ENCODE measurements at regions not wholly inside any gene's neighbourhood (a gene's known extent, or its start where the extent isn't known, plus 50 kb on each side); places are given as distances from the start of the nearest gene placed in this dataset.

- DNase-seq (ENCODE audit: low read depth): no peak
- no peak for TF ChIP-seq CTCF (conservative IDR thresholded peaks at IDR 0.05; ENCODE audit: low read length)
- no peak overlapping the region for H3K4me3 ChIP-seq (ENCODE audit: low read length)
Observed at GRCh38 chrX:10811111-10811510, 190.7 kb upstream of the MID1 start.

GRCh38 chrX:10813761-10814160 is 193.4 kb upstream of the MID1 start:
- no peak for DNase-seq (ENCODE audit: low read depth)
- TF ChIP-seq CTCF (conservative IDR thresholded peaks at IDR 0.05; ENCODE audit: low read length): no peak
- H3K4me3 ChIP-seq (ENCODE audit: low read length): no peak overlapping the region

- no peak overlapping the region for H3K4me3 ChIP-seq (ENCODE audit: low read length)
- DNase-seq (ENCODE audit: low read depth): no peak
- TF ChIP-seq CTCF (conservative IDR thresholded peaks at IDR 0.05; ENCODE audit: low read length): no peak
Observed at GRCh38 chrX:10818651-10819050, 198.3 kb upstream of the MID1 start.

GRCh38 chrX:10819973-10820372 is 199.6 kb upstream of the MID1 start:
- TF ChIP-seq CTCF (conservative IDR thresholded peaks at IDR 0.05; ENCODE audit: low read length): no peak
- no peak overlapping the region for H3K4me3 ChIP-seq (ENCODE audit: low read length)
- no peak for DNase-seq (ENCODE audit: low read depth)

- TF ChIP-seq CTCF (conservative IDR thresholded peaks at IDR 0.05; ENCODE audit: low read length): no peak
- no peak overlapping the region for H3K4me3 ChIP-seq (ENCODE audit: low read length)
- DNase-seq (ENCODE audit: low read depth): no peak
Observed at GRCh38 chrX:10821293-10821692, 200.9 kb upstream of the MID1 start.

- no peak for DNase-seq (ENCODE audit: low read depth)
- H3K4me3 ChIP-seq (ENCODE audit: low read length): no peak overlapping the region
- no peak for TF ChIP-seq CTCF (conservative IDR thresholded peaks at IDR 0.05; ENCODE audit: low read length)
Observed at GRCh38 chrX:10828036-10828435, 207.7 kb upstream of the MID1 start.

- no peak overlapping the region for H3K4me3 ChIP-seq (ENCODE audit: low read length)
- no peak for TF ChIP-seq CTCF (conservative IDR thresholded peaks at IDR 0.05; ENCODE audit: low read length)
- DNase-seq (ENCODE audit: low read depth): no peak
Observed at GRCh38 chrX:10828640-10829039, 208.3 kb upstream of the MID1 start.

Data from AG10803 (cell line).